Ovary (tissue), 7 donors: ENCODE measurements at regions not wholly inside any gene's neighbourhood (a gene's known extent, or its start where the extent isn't known, plus 50 kb on each side); places are given as distances from the start of the nearest gene placed in this dataset.

Experiments
- DNase-seq, 5 donors: peaks; one replicate each; pipeline ENCODE4 v3.0.0-alpha.2; 2019 to 2020
- H3K27ac ChIP-seq, 2 donors: fragments of 200-600 bp; one replicate each; pipeline versions ENCODE4 v1.5.1 to v1.8.0; 2019 to 2022
- H3K27me3 ChIP-seq: fragments of 200-600 bp; one replicate; pipeline ENCODE4 v1.8.0; 2022
- H3K36me3 ChIP-seq: fragments of 200-600 bp; sonication (generic); one replicate; pipeline ENCODE4 v1.5.1; 2019
- H3K4me1 ChIP-seq: one replicate; pipeline ENCODE4 v1.8.1; 2013; ENCODE audit warnings: mild to moderate bottlenecking, moderate library complexity; ENCODE audit not compliant: insufficient read depth
- H3K4me3 ChIP-seq: fragments of 200-600 bp; sonication (generic); one replicate; pipeline ENCODE4 v1.5.1; 2017
- H3K9me3 ChIP-seq, 2 donors: fragments of 200-600 bp in 1 of 2; sonication (generic) in 1 of 2; one replicate each; pipeline versions ENCODE4 v1.5.1 to v1.8.1; 2013 to 2019; ENCODE audit warnings: mild to moderate bottlenecking in 1 of 2, moderate library complexity in 1 of 2
- CTCF ChIP-seq, 3 donors: fragments of 450-650 bp in 2 of 3; fragments of 200-600 bp in 1 of 3; IDR thresholded peaks; one replicate each; pipeline versions ENCODE4 v1.5.1 to v1.8.0; 2016 to 2022; ENCODE audit warnings: antibody characterized with exemption in 3 of 3, mild to moderate bottlenecking in 1 of 3
- EP300 ChIP-seq: sonication (generic); formaldehyde crosslinking; IDR thresholded peaks from one replicate; pipeline ENCODE4 v1.6.1; 2017; ENCODE audit warnings: antibody characterized with exemption
- POLR2A ChIP-seq: fragments of 450-650 bp; IDR thresholded peaks from one replicate; pipeline ENCODE4 v1.6.1; 2017; ENCODE audit warnings: antibody characterized with exemption, mild to moderate bottlenecking, moderate library complexity
- WGBS, 3 donors: extraction: QIAGEN DNeasy Blood & Tissue Kit in 1 of 3; methylation state at CpG; one replicate each; pipeline versions ENCODE4 v1.1.5 to v1.1.7; 2013 to 2017; 5-methylcytosine and 5-hydroxymethylcytosine counted together
- intact Hi-C, 4 donors: fragments of 100-400 bp; cut with DNase I; formaldehyde crosslinking; loops; one replicate each; pipeline versions ENCODE4 v1.11.0 to v1.15.1; 2022 to 2023
- donor health status: DM: no; HTN: no; CAD: no; lungs with moderate emphysema.
- donor health status: DM: no; HTN: no; CAD: no.
- donor health status: Bipolar disorder and iron deficiency.
- donor health status: DM: no; HTN: no; CAD: no.
- donor health status: DM: yes; HTN: yes; CAD: no.

GRCh38 chr12:124416516-124417395, 121.9 kb downstream of the RFLNA start:
- H3K4me3 ChIP-seq: no peak overlapping the region
- no peak for DNase-seq
- no peaks in the 10 kb centered on the region for H3K27me3 ChIP-seq
- WGBS, 3 donors: 92 to 94% (median 94%) methylated on average over 59 of the region's 59 CpGs
- intact Hi-C loops: no loop called here
- no peak for TF ChIP-seq CTCF (IDR thresholded peaks at IDR 0.05)
- no peak for TF ChIP-seq POLR2A
- TF ChIP-seq EP300: no peak
- H3K36me3 ChIP-seq: no peaks in the 10 kb centered on the region
- H3K4me1 ChIP-seq: peaks cover 6% of the 10 kb centered on the region
- H3K9me3 ChIP-seq: no peaks in the 10 kb centered on the region
- H3K27ac ChIP-seq: no peak overlapping the region

- H3K4me3 ChIP-seq: no peak overlapping the region
- no peaks in the 10 kb centered on the region for H3K27me3 ChIP-seq
- no peaks in the 10 kb centered on the region for H3K9me3 ChIP-seq
- peaks cover 18% of the 10 kb centered on the region for H3K4me1 ChIP-seq
- intact Hi-C loops: no loop called here
- DNase-seq: no peak
- no peaks in the 10 kb centered on the region for H3K36me3 ChIP-seq
- no peak overlapping the region for H3K27ac ChIP-seq
- WGBS, 3 donors: 92 to 98% (median 95%) methylated on average over 9 of the region's 9 CpGs
- TF ChIP-seq CTCF (IDR thresholded peaks at IDR 0.05) (no peak), POLR2A (no peak), EP300 (no peak)
Observed at GRCh38 chr12:124415064-124415463, 120.2 kb downstream of the RFLNA start.

- Histone ChIP-seq H3K9me3 (no peaks in the 10 kb centered on the region), H3K27me3 (no peaks in the 10 kb centered on the region), H3K36me3 (no peaks in the 10 kb centered on the region), H3K4me1 (peaks cover 18% of the 10 kb centered on the region), H3K4me3 (no peak overlapping the region), H3K27ac (peak overlapping the region in 1 of 2 donors; percentile 36)
- TF ChIP-seq EP300 (no peak), POLR2A (no peak), CTCF (IDR thresholded peaks at IDR 0.05) (no peak)
- DNase-seq: no peak
- 68 to 82% (median 75%) methylated on average over 3 to 8 of the region's 8 CpGs for WGBS, 3 donors
- intact Hi-C loops: no loop called here
Observed at GRCh38 chr12:124413915-124414314, 119.0 kb downstream of the RFLNA start.

GRCh38 chr12:124413401-124413800, 118.5 kb downstream of the RFLNA start:
- Histone ChIP-seq H3K9me3 (no peaks in the 10 kb centered on the region), H3K4me1 (peaks cover 18% of the 10 kb centered on the region), H3K36me3 (no peaks in the 10 kb centered on the region), H3K4me3 (no peak overlapping the region), H3K27me3 (no peaks in the 10 kb centered on the region), H3K27ac (peak overlapping the region in 1 of 2 donors; percentile 36)
- intact Hi-C loops: no loop called here
- DNase-seq: peak in 1 of 5 donors; percentile 57
- WGBS, 3 donors: 73 to 83% (median 74%) methylated on average over 15 of the region's 15 CpGs
- no peak for TF ChIP-seq POLR2A
- TF ChIP-seq CTCF (IDR thresholded peaks at IDR 0.05): no peak
- no peak for TF ChIP-seq EP300
